NCI-H1048 (cell line): ENCODE measurements at regions not wholly inside any gene's neighbourhood (a gene's known extent, or its start where the extent isn't known, plus 50 kb on each side); places are given as distances from the start of the nearest gene placed in this dataset.

ENCODE experiments used
- DNase-seq: peaks from one replicate; lab custom pipeline; 2025; lab: John Stamatoyannopoulos, UW

- no peak for DNase-seq
These were observed 240.5 kb upstream of the DAAM1 start for GRCh38 chr14:58947814-58948445.

GRCh38 chr14:58950555-58950954, 237.9 kb upstream of the DAAM1 start:
- no peak for DNase-seq

- DNase-seq, result no peak
These were observed 237.3 kb upstream of the DAAM1 start for GRCh38 chr14:58951143-58951542.

- DNase-seq, result no peak
These were observed 234.4 kb upstream of the DAAM1 start for GRCh38 chr14:58954052-58954451.

- DNase-seq, result no peak
These were observed 233.3 kb upstream of the DAAM1 start for GRCh38 chr14:58954901-58955861.

GRCh38 chr14:58961045-58961731, 227.3 kb upstream of the DAAM1 start:
- DNase-seq, result no peak

- DNase-seq, result no peak
These were observed 224.4 kb upstream of the DAAM1 start for GRCh38 chr14:58963873-58964597.

GRCh38 chr14:58964598-58964928, 223.9 kb upstream of the DAAM1 start:
- no peak for DNase-seq

- DNase-seq, result no peak
These were observed 222.9 kb upstream of the DAAM1 start for GRCh38 chr14:58965601-58966000.

- no peak for DNase-seq
These were observed 221.5 kb upstream of the DAAM1 start for GRCh38 chr14:58966997-58967396.

- no peak for DNase-seq
These were observed 218.3 kb upstream of the DAAM1 start for GRCh38 chr14:58969951-58970751.

- DNase-seq, result no peak
These were observed 216.0 kb upstream of the DAAM1 start for GRCh38 chr14:58972233-58973017.

- no peak for DNase-seq
These were observed 211.1 kb upstream of the DAAM1 start for GRCh38 chr14:58977366-58977765.

- no peak for DNase-seq
These were observed 210.1 kb upstream of the DAAM1 start for GRCh38 chr14:58978343-58978742.

- no peak for DNase-seq
These were observed 209.1 kb upstream of the DAAM1 start for GRCh38 chr14:58979325-58979724.

- no peak for DNase-seq
These were observed 206.6 kb upstream of the DAAM1 start for GRCh38 chr14:58981840-58982239.

GRCh38 chr14:58985786-58986185, 202.7 kb upstream of the DAAM1 start:
- DNase-seq, result no peak

- no peak for DNase-seq
These were observed 200.9 kb upstream of the DAAM1 start for GRCh38 chr14:58987591-58987990.

GRCh38 chr14:58992935-58993334, 195.5 kb upstream of the DAAM1 start:
- no peak for DNase-seq

GRCh38 chr14:58994130-58994529, 194.3 kb upstream of the DAAM1 start:
- DNase-seq, result no peak

GRCh38 chr14:59004012-59004411, 184.5 kb upstream of the DAAM1 start:
- no peak for DNase-seq
